Hippocampal formation (tissue), 2 donors: ENCODE measurements at regions not wholly inside any gene's neighbourhood (a gene's known extent, or its start where the extent isn't known, plus 50 kb on each side); places are given as distances from the start of the nearest gene placed in this dataset.

ENCODE experiments used
- DNase-seq, 2 donors: peaks; one replicate each; lab custom pipeline; 2025; lab: John Stamatoyannopoulos, UW

GRCh38 chr14:44149597-44149996 lies 357.5 kb downstream of the FSCB start:
- no peak for DNase-seq

- no peak for DNase-seq
These were observed 365.1 kb downstream of the FSCB start for GRCh38 chr14:44142006-44142405.

GRCh38 chr14:44135972-44136371 lies 371.1 kb downstream of the FSCB start:
- no peak for DNase-seq

- DNase-seq: no peak
These were observed 375.2 kb downstream of the FSCB start for GRCh38 chr14:44131861-44132260.

GRCh38 chr14:44113769-44114730 lies 393.0 kb downstream of the FSCB start:
- no peak for DNase-seq

- no peak for DNase-seq
These were observed 394.2 kb downstream of the FSCB start for GRCh38 chr14:44112774-44113460.

GRCh38 chr14:44109036-44109435 lies 398.0 kb downstream of the FSCB start:
- no peak for DNase-seq

- DNase-seq: no peak
These were observed 398.5 kb downstream of the FSCB start for GRCh38 chr14:44108601-44109000.

GRCh38 chr14:44107156-44107555 lies 399.9 kb downstream of the FSCB start:
- DNase-seq: no peak

GRCh38 chr14:44099743-44100488 lies 407.2 kb downstream of the FSCB start:
- no peak for DNase-seq

- DNase-seq: no peak
These were observed 425.9 kb downstream of the FSCB start for GRCh38 chr14:44081146-44081545.

- DNase-seq: no peak
These were observed 437.0 kb downstream of the FSCB start for GRCh38 chr14:44070046-44070445.

GRCh38 chr14:44053422-44053821 lies 453.7 kb downstream of the FSCB start:
- DNase-seq: no peak

- no peak for DNase-seq
These were observed 465.4 kb downstream of the FSCB start for GRCh38 chr14:44041700-44042099.

- no peak for DNase-seq
These were observed 466.5 kb downstream of the FSCB start for GRCh38 chr14:44040561-44040960.

- no peak for DNase-seq
These were observed 470.8 kb downstream of the FSCB start for GRCh38 chr14:44036248-44036647.

GRCh38 chr14:44035707-44036106 lies 471.4 kb downstream of the FSCB start:
- DNase-seq: no peak

- DNase-seq: no peak
These were observed 476.2 kb downstream of the FSCB start for GRCh38 chr14:44030831-44031383.

GRCh38 chr14:44029933-44030332 lies 477.1 kb downstream of the FSCB start:
- no peak for DNase-seq

- no peak for DNase-seq
These were observed 479.7 kb downstream of the FSCB start for GRCh38 chr14:44027397-44027796.

GRCh38 chr14:44010595-44010994 lies 496.5 kb downstream of the FSCB start:
- no peak for DNase-seq

GRCh38 chr14:44010071-44010470 lies 497.0 kb downstream of the FSCB start:
- DNase-seq: no peak
